HG03039 (cell line): ENCODE measurements at regions not wholly inside any gene's neighbourhood (a gene's known extent, or its start where the extent isn't known, plus 50 kb on each side); places are given as distances from the start of the nearest gene placed in this dataset.

ENCODE experiments used
- ATAC-seq: cut with Tn5 transposase; IDR thresholded peaks from one replicate; pipeline ENCODE4 v1.9.1; 2021; ENCODE audit warnings: mild to moderate bottlenecking, moderate library complexity; ENCODE audit not compliant: unreplicated experiment

DNA sequence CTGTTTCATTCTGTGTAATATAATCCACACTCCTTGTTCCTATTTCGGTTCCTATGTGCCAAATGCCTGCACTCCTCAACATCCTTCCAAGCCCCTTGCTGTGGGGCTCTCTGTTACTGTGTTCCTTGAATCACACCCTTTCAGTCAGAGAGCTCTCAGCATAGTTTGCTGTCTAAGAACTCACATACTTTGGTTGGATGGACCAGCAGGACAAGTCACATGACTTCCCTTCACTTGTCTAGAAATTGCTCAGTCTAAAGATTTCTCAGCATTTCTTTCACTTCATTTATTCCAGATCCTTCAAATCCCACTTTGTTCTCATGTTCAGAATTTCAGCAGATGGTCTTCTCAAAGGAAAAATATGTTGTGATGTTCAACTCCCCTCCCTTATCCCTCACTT is 203.5 kb upstream of the PFN2 start:
- ATAC-seq: no peak

GRCh38 chr3:150172356-150172755 is 201.7 kb upstream of the PFN2 start:
- ATAC-seq: no peak

DNA sequence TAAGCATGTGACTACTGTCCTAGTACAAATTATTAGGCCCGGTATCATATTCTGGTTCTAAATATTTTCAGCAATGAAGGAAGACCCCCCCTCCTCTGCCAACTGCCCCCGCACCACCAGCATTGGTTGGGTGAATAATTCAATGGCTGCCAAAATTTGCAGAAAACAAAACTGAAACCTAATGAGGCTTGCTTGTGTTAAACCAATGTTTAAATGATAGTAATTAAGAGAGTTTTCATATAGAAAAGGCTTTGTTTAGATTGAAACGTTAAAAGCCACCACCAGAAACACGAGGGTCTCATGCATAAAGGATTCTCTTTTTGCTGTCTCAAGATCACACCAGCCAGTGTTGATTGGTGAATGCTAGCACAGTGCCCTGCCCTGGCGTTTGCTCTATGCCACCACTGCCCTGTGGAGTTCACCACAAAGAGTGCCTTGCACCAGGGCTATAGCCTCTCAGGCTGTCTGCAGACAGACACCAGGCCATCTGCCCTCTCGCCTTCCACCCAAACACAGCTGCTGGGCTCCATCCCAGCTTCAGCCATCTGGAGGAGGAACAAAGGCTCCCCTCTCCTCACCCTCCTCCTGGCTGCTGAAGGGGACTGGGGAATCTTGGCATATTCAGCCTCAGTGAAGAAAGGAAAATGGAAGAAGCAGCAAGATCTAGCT is 200.3 kb upstream of the PFN2 start:
- no peak for ATAC-seq

- no peak for ATAC-seq
Observed at GRCh38 chr3:150169330-150169940, 198.7 kb upstream of the PFN2 start.

- no peak for ATAC-seq
Observed at GRCh38 chr3:150168698-150169097, 198.0 kb upstream of the PFN2 start.

DNA sequence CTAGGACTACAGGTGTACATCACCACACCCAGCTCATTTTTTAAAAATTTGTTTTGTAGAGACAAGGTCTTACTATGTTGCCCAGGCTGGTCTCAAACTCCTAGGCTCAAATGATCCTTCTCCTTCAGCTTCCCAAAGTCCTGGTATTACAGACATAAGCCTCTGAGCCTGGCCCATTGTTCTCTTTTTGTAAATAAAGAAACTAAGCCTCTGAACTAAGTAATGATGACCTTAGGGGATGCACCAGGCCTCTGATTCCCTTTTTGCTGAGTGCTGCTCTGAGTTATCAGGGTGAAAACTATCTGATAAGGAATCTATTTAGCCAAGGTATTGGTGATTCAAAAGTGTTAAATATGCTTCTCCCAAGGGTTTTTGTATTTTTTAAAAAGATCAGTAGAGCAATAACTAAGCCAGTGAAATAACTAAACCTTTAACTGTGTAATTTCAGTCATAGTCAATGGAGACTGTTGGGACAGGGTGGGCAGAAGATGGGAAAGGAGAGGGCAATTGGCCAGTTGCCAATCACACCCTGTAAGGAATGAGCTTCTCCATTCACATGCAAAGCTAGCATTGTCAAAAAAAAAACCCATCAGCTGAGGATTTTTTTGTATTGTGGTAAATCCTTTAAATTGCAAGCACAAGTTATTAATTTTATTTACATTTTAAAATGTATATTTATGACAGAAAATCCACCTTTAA is 194.8 kb upstream of the PFN2 start:
- no peak for ATAC-seq

DNA sequence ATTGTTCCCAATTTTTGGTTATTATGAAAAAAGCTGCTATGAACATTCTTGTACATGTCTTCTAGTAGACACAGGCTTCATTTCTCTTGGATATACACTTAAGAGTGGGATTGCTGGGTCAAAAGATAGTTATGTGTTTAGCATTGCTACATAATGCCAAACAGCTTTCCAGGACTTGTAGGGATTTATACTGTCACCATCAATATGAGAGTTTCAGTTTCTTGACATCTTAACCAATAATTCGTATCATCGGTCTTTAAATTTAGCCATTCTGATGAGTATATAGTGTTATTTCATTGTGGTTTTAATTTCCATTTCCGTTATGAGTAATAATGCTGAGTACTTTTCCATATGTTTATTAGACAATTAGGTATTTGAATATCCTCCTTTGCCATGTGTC is 190.3 kb upstream of the PFN2 start:
- no peak for ATAC-seq

GRCh38 chr3:150158943-150159625 is 188.4 kb upstream of the PFN2 start:
- no peak for ATAC-seq

GRCh38 chr3:150152567-150152966 is 181.9 kb upstream of the PFN2 start:
- ATAC-seq: no peak

DNA sequence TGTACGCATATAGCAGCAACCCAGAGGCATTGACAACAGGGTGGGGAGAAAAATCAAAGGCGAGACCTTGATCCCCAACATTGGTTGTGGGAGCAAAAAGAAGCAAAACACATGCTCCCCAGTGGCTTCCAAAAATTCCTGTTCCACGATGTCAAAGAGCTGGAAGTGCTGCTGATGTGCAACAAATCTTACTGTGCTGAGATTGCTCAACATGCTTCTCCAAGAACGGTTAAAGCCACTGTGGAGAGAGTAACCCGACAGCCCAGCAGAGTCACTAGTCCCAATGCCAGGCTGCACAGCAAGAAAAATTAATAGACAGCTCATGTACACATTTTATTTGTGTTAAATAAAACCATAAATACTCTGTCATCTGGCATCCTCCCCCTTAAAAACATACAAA is 179.9 kb upstream of the PFN2 start:
- no peak for ATAC-seq

DNA sequence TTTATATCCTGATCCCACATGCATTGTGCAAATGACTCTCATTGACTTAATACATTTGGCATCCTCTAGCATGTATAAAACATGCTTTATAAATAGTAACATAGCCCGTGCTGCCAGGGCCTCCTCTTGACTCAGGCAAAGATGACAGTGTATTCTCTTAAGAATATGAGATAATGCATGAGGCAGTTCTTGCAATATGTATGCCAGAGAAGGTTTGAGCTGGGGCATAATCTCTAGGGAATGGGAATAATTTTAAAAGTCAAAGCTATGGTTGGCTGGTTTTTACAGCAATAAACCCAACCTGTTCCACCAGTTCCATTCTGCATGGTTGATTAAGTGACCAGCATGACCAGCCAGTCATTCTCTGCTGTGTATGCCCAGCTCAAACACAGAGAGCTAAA is 179.0 kb upstream of the PFN2 start:
- no peak for ATAC-seq

- ATAC-seq: no peak
Observed at GRCh38 chr3:150148227-150148626, 177.5 kb upstream of the PFN2 start.

GRCh38 chr3:150147776-150148175 is 177.1 kb upstream of the PFN2 start:
- no peak for ATAC-seq

GRCh38 chr3:150146991-150147761 is 176.5 kb upstream of the PFN2 start:
- no peak for ATAC-seq

- ATAC-seq: no peak
Observed at GRCh38 chr3:150145659-150146058, 175.0 kb upstream of the PFN2 start.

DNA sequence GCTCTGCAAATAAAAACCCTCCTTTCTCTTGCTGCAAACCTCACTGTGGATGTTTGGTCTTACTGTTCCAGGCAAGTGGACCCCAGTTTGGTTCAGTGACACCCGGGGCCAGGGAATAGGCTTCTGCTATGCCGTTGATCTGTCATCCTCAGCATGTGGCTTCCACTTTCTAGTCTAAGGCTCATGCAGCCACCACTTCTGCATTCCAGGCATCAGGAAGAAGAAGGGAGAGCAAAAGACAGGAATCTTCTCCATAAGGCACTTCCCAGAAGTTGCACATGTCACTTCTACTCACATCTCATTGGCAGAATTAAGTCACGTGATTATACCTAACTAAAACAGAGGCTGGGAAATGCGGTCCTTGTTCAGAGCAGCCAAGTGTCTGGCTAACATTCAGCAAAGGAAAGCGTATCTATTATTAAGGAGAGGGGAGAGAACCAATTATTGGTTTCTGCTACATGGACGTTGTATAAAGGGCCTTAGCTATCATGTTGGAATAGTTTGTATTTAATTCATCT is 173.6 kb upstream of the PFN2 start:
- ATAC-seq: no peak

DNA sequence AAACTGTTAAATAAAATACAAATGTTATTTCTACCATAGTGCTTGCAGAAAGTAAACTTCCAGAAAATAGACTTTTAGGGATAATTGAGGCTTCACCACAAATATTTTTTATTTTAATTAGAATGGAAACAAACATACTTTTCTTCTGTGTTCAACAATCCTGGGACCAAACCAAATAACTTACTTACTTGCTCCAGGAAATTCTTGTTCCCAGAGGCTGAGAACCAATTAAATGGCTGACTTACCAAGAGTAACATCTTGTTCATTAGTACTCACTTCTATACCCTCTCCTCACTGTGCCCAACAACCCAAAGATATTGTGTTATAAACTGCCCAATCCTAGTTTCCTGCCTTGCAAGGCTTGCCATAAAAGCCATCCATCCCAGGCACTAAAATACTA is 172.2 kb upstream of the PFN2 start:
- no peak for ATAC-seq

GRCh38 chr3:150141790-150142326 is 171.2 kb upstream of the PFN2 start:
- ATAC-seq: no peak

- no peak for ATAC-seq
Observed at GRCh38 chr3:150140614-150141321, 170.1 kb upstream of the PFN2 start.

GRCh38 chr3:150138824-150139223 is 168.1 kb upstream of the PFN2 start:
- no peak for ATAC-seq
